ENCODE measurements at regions not wholly inside any gene's neighbourhood (a gene's known extent, or its start where the extent isn't known, plus 50 kb on each side); places are given as distances from the start of the nearest gene placed in this dataset.
"Not testable (repeated sequence)": the region's sequence is repeated elsewhere in the genome, so short reads cannot be mapped to it uniquely, and the experiment has no call there.

DNA sequence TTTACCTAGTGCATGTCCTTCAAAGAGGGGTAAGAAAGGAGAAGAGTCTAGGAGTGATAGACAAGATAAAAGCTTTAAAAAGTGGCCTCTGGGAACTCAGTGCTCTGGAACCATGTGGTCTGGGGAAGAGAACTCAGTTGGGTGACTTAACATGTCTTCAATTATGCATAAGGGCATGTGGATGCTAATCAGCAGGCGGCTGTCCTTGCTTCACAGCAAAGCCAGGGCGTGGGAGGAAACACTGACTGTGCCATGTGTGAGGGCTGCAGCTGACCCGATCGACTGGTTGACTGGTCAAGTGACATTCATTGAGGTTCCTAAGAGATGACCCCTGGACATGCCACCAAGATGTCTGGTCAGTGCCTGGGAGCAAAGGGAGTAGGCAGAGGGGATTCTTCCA, 1053.8 kb downstream of the BCL11B start:
- Mint-ChIP-seq H3K4me1 (ENCODE audit: low read depth) (peaks cover 43% of the 10 kb centered on the region), H3K4me3 (no peak overlapping the region), H3K27me3 (ENCODE audit: low read depth) (no peaks in the 10 kb centered on the region), H3K9me3 (no peaks in the 10 kb centered on the region), H3K36me3 (ENCODE audit: insufficient read depth) (no peaks in the 10 kb centered on the region)
- ATAC-seq (no peak), DNase-seq (no peak)

DNA sequence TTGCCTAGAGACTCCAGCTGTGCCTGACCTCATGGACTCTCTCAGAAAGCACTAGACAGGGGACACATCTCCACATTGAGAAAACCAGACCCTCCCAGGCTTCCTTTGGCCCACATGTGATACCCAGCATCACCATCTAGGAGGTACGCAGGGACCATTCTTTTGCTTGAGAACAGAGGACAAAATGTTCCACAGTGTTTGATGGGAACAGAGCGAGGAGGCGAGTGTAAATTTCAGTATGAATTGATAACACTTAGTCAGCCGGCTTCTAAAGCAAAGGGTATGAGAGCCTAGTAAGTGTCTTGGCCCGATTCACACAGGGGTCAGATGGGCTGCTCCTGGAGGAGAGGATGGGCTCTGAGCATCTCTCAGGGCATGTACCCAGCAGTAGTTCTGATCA, 1052.4 kb downstream of the BCL11B start:
- Mint-ChIP-seq H3K36me3 (ENCODE audit: insufficient read depth) (no peaks in the 10 kb centered on the region), H3K27me3 (ENCODE audit: low read depth) (no peaks in the 10 kb centered on the region), H3K4me1 (ENCODE audit: low read depth) (peaks cover 45% of the 10 kb centered on the region), H3K9me3 (no peaks in the 10 kb centered on the region), H3K4me3 (no peak overlapping the region)
- peak; percentile 72 to 82 for ATAC-seq
- no peak for DNase-seq

DNA sequence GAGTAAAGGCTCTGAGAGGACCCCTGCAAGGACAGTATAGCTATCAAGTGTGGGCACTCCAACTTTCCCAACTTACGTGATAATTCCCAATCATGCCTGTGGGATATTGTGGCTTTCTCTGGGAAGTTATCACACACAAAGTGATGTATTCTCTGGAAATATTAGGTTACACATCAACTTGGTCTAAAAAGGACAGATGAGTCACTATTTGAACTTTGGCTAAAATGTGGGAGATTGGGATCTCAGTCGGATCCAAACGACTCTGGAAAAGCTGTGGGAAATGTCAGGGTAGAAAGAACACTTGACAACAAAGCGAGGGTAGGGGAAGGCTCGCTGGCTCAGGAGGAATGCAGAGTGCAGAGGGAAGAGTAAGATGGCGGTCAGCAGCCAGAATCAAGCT, 1048.9 kb downstream of the BCL11B start:
- Mint-ChIP-seq H3K4me1 (ENCODE audit: low read depth) (peaks cover 61% of the 10 kb centered on the region), H3K36me3 (ENCODE audit: insufficient read depth) (no peaks in the 10 kb centered on the region), H3K9me3 (no peaks in the 10 kb centered on the region), H3K27me3 (ENCODE audit: low read depth) (no peaks in the 10 kb centered on the region), H3K4me3 (no peak overlapping the region)
- no peak for DNase-seq
- ATAC-seq = no peak

DNA sequence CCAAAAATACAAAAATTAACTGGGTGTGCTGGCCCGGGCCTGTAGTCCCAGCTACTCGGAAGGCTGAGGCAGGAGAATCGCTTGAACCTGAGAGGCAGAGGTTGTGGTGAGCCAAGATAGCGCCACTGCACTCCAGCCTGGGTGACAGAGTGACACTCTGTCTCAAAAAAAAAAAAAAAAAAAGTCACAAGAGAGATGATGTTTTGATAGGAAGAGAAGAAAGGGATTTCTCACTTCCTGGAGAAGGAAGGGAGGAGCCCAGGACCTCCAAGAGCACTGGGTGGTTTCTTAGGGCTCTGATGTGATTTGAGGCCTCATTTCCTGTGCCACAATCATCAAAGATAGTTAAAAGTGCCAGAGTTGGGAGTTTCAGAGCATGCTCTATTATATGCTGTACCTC, 1048.3 kb downstream of the BCL11B start:
- not testable (repeated sequence) for H3K36me3 Mint-ChIP-seq (ENCODE audit: insufficient read depth); H3K9me3 Mint-ChIP-seq; DNase-seq; H3K4me3 Mint-ChIP-seq; H3K27me3 Mint-ChIP-seq (ENCODE audit: low read depth)
- ATAC-seq = peak; percentile 29 to 34
- peaks cover 67% of the 10 kb centered on the region for H3K4me1 Mint-ChIP-seq (ENCODE audit: low read depth)

DNA sequence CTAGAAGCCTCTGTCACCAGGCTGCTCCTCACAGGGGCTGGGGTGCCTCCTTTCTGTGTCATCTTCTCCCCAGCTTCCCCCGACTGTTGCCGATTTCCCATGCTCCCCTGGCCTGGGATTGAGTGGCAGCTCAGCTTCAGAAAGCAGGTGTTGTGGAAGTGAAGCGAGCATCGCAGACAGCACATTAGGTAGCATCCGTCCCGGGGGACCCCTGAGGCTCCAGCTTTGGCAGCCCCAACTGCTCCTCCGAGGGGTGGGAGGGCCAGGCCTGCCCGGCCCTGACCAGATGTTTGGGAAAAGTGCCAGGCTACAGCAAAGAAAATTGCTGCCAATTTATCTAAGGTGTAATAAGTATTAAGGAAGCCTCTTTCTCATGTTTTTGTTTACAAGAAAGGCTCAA, 1045.6 kb downstream of the BCL11B start:
- H3K4me1 Mint-ChIP-seq (ENCODE audit: low read depth) = peaks cover 82% of the 10 kb centered on the region
- no peaks in the 10 kb centered on the region for H3K36me3 Mint-ChIP-seq (ENCODE audit: insufficient read depth)
- ATAC-seq = no peak
- no peak overlapping the region for H3K4me3 Mint-ChIP-seq
- DNase-seq = no peak
- no peaks in the 10 kb centered on the region for H3K27me3 Mint-ChIP-seq (ENCODE audit: low read depth)
- H3K9me3 Mint-ChIP-seq = no peaks in the 10 kb centered on the region

DNA sequence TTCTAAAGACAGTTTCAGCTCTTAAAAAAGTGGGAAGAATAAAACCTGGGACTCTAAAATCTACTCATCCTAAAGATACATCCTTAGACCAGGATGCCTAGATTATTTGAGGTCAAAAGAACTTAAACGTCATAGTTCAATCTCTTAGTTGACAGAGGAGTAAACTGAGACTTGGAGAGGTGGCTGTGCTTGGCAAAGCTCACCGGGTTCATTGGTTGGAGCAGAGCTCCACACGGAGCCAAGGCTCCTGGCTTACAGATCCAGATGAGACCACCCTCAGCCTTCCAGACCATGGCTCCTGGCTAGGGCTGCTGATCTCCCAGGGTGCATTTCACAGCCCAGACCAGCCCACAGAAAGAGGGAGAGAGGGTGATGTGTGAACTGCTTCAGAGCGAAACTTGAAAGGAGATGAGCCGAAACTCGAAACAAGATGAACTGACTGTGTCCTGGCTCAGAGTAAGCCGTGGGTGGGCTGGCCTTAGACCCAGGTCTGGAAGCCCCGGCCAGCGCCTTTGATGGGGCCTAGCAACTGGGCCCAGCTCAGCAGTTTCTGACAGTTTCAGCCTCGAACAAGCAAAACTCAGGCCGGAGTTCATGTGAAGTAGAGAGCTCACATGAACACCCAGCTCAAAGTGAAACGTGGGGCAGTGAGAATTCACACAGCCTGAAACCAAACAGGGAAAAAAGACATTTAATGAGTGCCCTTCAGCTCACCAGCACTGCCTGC, 1044.8 kb downstream of the BCL11B start:
- Mint-ChIP-seq H3K27me3 (ENCODE audit: low read depth) (no peaks in the 10 kb centered on the region), H3K4me1 (ENCODE audit: low read depth) (peaks cover 86% of the 10 kb centered on the region), H3K4me3 (peak overlapping the region; percentile 63), H3K9me3 (no peaks in the 10 kb centered on the region), H3K36me3 (ENCODE audit: insufficient read depth) (no peaks in the 10 kb centered on the region)
- ATAC-seq (peak; percentile 83 to 84), DNase-seq (no peak)

DNA sequence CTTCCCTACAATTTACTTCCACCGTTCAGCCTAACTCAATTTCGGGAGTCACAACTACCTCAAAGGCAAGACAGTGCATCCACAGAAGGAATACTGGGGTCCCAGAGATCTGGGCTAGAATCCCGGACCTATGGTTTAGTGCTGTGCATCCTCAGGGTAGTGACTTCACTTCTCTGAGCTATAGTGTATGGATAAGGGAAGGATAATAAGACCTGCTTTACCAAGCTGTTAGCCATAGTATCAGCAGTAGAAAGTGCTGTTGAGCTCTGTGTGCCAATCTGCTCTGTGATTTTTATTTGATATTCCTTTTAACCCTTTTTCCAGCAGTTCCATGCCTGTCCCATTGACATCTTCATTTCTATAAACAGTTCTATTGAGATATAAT, 1044.3 kb downstream of the BCL11B start:
- Mint-ChIP-seq H3K4me1 (ENCODE audit: low read depth) (peaks cover 83% of the 10 kb centered on the region), H3K36me3 (ENCODE audit: insufficient read depth) (no peaks in the 10 kb centered on the region), H3K4me3 (peak overlapping the region; percentile 63), H3K27me3 (ENCODE audit: low read depth) (no peaks in the 10 kb centered on the region), H3K9me3 (no peaks in the 10 kb centered on the region)
- no peak for DNase-seq
- no peak for ATAC-seq

DNA sequence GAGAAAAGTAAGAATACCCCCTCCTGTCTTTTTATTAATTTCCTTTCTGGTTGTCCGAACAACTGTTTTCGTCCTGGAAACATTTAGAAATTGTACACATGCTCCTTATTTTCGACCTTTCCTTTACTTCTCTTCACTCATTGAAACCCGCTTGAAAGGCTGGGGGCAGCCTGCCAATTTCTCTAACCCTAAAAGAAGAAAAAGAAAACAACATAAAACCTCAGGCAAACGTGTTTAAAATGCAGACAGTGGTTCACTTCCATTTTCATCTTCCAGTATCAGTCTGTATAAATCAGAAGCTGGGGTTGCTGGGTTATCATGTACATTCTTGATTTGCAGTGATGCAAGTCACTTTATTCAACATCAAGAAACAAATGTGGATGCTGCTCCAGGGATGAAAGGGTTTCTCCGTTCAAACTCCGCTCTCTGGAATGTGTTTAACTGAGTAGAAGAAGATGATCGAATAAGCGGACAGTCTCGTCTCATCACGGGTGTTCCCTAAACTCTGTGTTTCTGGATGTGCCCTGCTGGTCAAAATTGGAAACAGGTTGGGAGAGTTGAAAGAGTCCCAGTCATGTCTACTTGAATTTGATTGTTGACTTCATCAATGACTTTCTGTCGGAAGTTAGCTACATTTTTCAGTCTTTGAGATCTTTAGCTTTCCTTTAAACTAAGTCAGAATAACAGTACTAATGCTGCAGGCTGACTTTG, 1042.2 kb downstream of the BCL11B start:
- Mint-ChIP-seq H3K27me3 (ENCODE audit: low read depth) (no peaks in the 10 kb centered on the region), H3K36me3 (ENCODE audit: insufficient read depth) (no peaks in the 10 kb centered on the region), H3K9me3 (peaks cover 2% of the 10 kb centered on the region), H3K4me1 (ENCODE audit: low read depth) (peaks cover 84% of the 10 kb centered on the region), H3K4me3 (peak overlapping the region; percentile 80)
- DNase-seq (no peak), ATAC-seq (peak; percentile 26 to 39)

DNA sequence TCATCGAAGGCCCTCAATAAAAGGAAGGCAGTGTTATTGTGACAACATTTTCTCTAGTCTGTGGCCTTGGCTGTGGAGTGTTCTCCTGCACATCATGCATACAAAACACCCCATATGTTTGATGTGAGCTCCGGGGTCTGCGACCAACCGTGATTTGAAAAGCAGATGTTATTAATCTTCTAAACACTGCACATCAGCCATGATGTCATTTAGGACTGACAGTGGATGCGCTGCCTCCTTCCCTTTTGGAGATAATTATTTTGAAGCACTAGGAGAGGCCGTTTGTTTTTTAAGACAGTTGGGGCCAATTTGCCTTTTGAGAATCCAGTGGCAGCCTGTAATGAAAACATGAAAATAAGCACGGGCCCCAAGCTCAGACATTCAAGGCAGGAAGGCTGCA, 1041.6 kb downstream of the BCL11B start:
- DNase-seq (no peak), ATAC-seq (no peak)
- Mint-ChIP-seq H3K27me3 (ENCODE audit: low read depth) (no peaks in the 10 kb centered on the region), H3K9me3 (peaks cover 4% of the 10 kb centered on the region), H3K36me3 (ENCODE audit: insufficient read depth) (no peaks in the 10 kb centered on the region), H3K4me1 (ENCODE audit: low read depth) (peaks cover 83% of the 10 kb centered on the region), H3K4me3 (peak overlapping the region; percentile 80)

DNA sequence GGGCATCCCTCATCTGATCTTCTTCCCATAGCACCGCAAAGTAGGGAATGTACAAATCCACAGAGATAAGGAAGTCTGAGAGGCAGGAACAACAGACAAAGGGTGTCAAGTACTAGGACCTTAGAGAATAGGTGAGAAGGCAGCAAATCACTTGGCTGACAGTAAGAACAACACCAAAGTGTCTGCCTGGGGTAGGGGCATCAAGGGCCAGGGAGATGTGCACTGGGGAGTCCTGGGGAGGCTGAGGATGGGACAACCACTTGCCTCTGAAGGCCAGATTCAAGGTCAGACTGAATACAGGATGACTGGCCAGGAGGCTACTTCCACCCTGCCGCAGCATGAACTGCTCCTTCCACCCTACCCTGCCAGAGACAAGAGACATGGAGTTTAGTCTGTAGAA, 1040.8 kb downstream of the BCL11B start:
- DNase-seq = no peak
- Mint-ChIP-seq H3K9me3 (peaks cover 4% of the 10 kb centered on the region), H3K27me3 (ENCODE audit: low read depth) (no peaks in the 10 kb centered on the region), H3K36me3 (ENCODE audit: insufficient read depth) (no peaks in the 10 kb centered on the region), H3K4me1 (ENCODE audit: low read depth) (peaks cover 78% of the 10 kb centered on the region), H3K4me3 (no peak overlapping the region)
- ATAC-seq = no peak

DNA sequence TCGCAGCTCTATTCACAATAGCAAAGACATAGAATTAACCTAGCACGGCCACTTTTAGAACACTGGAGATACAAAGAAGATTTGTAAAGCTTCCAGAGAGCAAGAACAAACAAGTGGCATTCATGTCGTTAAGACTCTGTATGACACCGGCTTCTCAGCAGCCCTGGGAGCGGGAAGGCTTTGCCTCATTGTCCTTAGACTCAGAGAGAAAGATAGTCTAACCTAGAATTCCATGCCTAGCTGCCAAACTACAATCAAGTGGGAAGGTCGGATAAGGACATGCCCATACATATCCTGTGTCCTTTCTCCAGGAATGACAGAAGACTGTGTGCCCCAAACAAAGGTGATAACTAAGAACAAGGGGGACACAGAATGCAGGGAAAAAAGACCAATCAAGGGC, 1038.3 kb downstream of the BCL11B start:
- H3K4me3 Mint-ChIP-seq = no peak overlapping the region
- H3K36me3 Mint-ChIP-seq (ENCODE audit: insufficient read depth) = no peaks in the 10 kb centered on the region
- peaks cover 61% of the 10 kb centered on the region for H3K4me1 Mint-ChIP-seq (ENCODE audit: low read depth)
- H3K9me3 Mint-ChIP-seq = peaks cover 4% of the 10 kb centered on the region
- H3K27me3 Mint-ChIP-seq (ENCODE audit: low read depth) = no peaks in the 10 kb centered on the region
- ATAC-seq = no peak
- DNase-seq = no peak

DNA sequence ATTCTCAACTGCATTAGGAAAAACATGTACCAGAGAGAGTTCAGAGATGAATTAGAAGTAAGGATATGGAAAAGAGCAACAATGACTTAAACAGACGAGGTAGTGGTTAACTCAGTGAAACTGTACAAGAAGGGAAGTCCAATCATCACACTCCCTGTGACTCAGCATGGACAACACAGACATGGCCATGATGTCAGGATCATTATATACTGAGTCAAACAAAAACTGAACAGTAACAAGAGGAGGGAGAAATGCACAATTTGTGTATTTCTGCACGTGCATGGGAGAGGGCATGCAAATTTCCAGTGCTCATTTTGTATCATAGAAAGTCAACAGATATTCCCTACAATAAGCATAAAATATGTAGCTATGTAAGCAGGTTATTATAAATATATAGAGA, 1037.8 kb downstream of the BCL11B start:
- no peak overlapping the region for H3K4me3 Mint-ChIP-seq
- peaks cover 63% of the 10 kb centered on the region for H3K4me1 Mint-ChIP-seq (ENCODE audit: low read depth)
- H3K27me3 Mint-ChIP-seq (ENCODE audit: low read depth) = no peaks in the 10 kb centered on the region
- ATAC-seq (peak; percentile 83 to 90), DNase-seq (no peak)
- H3K36me3 Mint-ChIP-seq (ENCODE audit: insufficient read depth) = no peaks in the 10 kb centered on the region
- H3K9me3 Mint-ChIP-seq = peaks cover 4% of the 10 kb centered on the region

DNA sequence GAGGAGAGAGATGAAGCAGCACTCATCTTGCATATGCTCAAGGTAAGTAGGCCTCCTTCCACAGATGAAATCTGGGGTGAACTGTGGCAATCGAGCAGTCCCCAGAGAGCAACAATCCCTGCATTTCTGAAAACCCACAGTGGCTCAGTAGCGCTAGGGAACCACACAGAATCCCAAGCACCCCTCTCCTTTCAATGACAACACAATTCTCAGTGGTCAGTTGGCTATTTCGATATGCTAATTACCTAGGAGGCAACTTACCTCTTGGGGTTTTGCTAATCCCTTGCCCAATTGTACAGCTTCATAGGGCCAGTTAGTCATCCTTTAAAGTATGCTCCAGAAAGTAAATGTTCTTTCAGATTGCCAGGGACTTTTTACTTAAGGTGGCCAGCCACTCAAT, 1035.7 kb downstream of the BCL11B start:
- ATAC-seq = no peak

DNA sequence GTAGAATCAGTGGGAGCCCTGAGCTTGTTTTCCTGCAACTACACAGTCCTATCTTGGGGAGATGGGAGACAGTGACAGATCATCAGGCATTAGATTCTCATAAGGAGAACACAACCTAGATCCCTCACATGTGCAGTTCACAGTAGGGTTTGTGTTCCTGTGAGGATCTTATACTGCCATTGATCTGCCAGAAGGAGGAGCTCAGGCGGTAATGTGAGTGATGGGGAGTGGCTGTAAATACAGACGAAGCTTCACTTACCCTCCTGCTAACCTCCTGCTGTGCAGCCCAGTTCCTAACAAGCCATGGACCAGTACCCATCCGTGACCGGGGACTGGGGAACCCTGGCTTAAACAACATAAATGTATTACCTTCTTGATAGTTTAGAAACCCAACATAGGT, 1034.1 kb downstream of the BCL11B start:
- DNase-seq (no peak), ATAC-seq (no peak)
- Mint-ChIP-seq H3K36me3 (ENCODE audit: insufficient read depth) (no peaks in the 10 kb centered on the region), H3K4me1 (ENCODE audit: low read depth) (peaks cover 36% of the 10 kb centered on the region), H3K27me3 (ENCODE audit: low read depth) (no peaks in the 10 kb centered on the region), H3K9me3 (peaks cover 4% of the 10 kb centered on the region), H3K4me3 (no peak overlapping the region)

More for the DNA sequence above, 1035.7 kb downstream of the BCL11B start:
- no peaks in the 10 kb centered on the region for H3K36me3 Mint-ChIP-seq (ENCODE audit: insufficient read depth)
- H3K9me3 Mint-ChIP-seq = peaks cover 4% of the 10 kb centered on the region
- no peak overlapping the region for H3K4me3 Mint-ChIP-seq
- DNase-seq = no peak
- H3K27me3 Mint-ChIP-seq (ENCODE audit: low read depth) = no peaks in the 10 kb centered on the region
- H3K4me1 Mint-ChIP-seq (ENCODE audit: low read depth) = peaks cover 44% of the 10 kb centered on the region

DNA sequence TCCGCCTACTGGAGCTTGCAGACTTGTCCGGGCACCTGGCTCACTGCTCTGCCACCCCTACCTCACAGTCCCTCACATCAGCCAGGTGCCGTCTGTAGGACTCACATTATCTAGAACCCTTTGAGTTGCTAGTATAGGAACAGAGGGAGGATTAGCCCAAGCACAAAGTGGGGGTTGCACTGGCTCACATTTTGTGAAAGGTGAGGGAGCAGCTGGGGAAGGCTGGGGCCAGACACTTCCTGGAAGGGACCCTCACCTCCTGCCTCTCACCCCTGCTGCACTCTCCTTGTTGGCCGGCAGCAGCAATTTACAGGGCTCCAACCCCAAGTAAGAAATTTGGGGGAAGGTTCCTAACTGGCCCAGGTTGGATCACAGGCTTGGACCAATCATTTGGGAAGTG, 1031.6 kb downstream of the BCL11B start:
- Mint-ChIP-seq H3K27me3 (ENCODE audit: low read depth) (no peaks in the 10 kb centered on the region), H3K4me1 (ENCODE audit: low read depth) (peaks cover 16% of the 10 kb centered on the region), H3K9me3 (no peaks in the 10 kb centered on the region), H3K36me3 (ENCODE audit: insufficient read depth) (no peaks in the 10 kb centered on the region), H3K4me3 (no peak overlapping the region)
- no peak for DNase-seq
- no peak for ATAC-seq
